ENCODE measurements at regions not wholly inside any gene's neighbourhood (a gene's known extent, or its start where the extent isn't known, plus 50 kb on each side); places are given as distances from the start of the nearest gene placed in this dataset.
"Not testable (repeated sequence)": the region's sequence is repeated elsewhere in the genome, so short reads cannot be mapped to it uniquely, and the experiment has no call there.

DNA sequence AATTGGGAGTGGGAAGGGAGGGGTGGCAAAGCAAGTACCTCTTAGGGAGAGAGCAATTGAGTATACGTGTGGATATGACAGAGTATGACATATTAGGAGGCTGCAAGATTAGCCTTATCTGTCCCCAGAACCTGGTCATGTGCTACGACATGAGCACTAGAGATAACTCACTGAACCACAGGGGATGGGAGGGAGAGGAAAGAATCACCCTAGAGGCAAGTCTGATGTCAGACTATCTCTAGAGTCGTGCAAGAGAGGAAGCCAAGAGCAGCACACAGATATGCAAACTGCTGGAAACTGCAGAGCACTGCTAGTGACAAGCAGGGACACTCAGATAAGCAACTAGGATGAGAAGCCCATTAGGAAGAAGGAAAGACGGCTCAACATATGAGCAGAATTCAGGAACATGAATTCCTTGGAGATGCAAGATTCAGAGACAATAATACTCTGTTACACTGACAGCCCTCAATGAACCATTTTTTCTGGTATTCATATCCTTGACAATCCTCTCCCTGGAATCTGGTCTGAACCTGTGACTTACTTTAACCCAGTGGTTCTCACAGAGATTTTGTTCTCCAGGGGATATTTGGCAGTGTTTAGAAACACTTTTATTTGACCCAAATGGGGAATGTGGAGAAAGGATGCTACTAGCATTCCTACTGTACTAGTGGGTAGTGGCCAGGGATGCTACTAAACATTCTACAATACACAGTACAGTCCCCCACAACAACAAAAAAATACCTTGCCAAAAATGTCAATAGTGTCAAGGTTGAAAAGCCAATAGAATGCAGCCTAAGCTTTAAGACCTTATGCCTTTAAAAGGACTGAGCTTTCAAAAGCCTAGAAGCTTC is 84.0 kb upstream of the BMP2K start:
- DNase-seq (ENCODE audit: low read depth), result no peak

DNA sequence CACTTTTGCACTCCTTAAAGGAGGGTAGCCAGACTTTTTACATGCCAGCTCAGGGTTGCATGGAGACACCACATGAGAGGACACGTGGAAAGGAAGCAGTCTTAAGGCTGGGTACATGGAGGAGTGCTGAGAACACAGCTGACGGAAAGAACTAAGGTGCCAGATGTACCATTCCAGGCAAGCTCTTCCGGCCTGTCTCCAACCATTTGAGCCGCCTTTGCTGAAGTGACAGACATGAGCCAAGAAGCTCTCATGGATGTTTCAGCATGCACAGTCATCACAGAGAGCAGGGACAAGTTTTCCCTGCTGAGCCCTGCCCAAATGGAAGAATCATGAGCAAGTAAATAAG is 83.4 kb upstream of the BMP2K start:
- no peak for DNase-seq (ENCODE audit: low read depth)

DNA sequence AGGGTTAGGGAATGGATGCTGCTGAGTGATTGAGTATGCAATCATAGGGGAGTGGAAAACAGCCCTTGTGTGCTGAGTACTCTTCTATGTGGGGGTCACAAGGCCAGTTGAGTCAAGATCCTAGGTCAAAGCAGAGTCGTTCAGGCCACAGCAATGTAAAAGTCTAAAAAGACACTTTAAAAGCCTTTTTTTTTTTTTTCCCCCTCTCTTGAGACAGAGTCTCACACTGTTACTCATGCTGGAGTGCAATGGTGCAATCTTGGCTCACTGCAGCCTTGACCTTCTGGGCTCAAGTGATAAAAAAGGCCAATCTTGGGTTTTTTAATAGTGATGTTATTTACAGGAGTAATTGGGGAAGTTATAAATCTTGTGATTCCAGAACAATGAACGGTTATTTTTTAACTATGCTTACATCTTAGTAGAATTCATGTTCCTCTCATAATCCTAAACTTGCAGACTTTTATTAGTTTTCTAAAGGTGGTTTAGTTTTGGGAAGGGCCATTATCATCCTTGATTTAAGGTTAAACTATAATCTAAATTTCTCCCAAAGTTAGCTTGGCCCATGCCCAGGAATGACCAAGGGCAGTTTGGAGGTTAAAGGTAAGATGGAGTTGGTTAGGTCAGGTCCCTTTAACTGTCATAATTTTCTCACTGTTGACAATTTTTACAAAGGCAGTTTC is 82.2 kb upstream of the BMP2K start:
- no peak for DNase-seq (ENCODE audit: low read depth)

DNA sequence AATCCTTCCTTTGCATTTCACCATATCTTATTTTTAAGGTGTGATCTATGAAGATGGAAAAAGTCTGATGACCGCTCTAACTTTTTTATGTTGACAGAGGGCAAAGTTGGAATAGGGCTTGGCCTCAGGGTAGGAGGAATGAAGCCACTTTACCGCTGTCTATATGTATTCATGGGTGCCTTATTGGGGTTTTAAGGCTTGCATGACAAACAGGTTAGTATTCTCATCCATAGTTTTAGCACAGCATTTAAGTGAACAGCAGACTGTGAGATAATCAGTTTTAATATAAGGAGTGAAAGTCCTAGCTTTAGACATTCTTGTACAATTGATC is 81.7 kb upstream of the BMP2K start:
- DNase-seq (ENCODE audit: low read depth), result no peak

DNA sequence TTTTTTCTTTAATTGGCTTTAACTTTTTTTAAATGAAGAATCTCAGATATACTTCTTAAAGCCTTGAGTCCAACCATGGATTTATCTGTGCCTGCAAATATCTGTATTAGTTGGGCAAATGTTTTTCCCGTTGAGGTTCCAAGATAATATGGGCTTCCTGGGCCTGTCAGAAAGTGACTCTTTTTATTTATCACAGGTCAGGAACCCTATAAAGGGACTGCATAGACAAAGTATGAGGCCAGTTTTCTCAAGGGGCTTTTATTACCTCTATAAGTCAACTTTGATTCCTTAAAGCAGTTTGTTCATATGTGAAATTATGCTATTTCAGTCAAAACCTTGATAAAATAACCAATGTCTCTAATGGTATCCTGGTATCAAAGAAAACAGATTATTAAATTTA is 80.2 kb upstream of the BMP2K start:
- no peak for DNase-seq (ENCODE audit: low read depth)

DNA sequence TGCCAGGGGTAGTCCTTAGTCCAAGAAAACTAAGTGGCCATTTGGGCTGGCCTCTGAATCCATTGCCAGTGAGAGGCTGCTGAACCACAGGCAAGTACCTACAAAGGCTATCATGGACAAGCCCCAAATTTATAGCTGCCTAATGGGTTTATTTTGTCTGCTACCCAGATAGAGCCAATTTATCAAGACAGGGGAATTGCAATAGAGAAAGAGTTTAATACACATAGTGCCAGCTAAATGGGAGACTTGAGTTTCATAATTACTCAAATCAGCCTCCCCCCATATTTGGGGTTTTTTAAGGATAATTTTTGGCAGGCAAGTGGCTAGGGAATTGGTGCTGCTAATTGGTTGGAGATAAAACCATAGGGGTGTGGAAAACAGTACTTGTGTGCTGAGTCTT is 73.1 kb upstream of the BMP2K start:
- DNase-seq (ENCODE audit: low read depth), result no peak

DNA sequence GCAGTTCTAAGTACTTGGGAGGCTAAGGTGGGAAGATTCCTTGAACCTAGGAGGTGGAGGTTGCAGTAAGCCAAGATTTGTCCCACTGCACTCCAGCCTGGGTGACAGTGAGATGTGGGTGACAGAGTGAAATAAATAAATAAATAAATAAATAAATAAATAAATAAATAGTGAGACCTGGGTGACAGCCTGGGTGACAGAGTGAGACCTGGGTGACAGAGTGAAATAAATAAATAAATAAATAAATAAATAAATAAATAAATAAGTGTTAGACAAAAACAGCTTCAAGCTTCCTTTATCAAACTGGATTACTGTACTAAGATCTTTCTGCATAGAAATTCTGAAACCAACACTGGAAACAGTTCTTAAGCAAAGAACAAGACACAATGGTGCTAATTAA is 71.8 kb upstream of the BMP2K start:
- DNase-seq (ENCODE audit: low read depth), result no peak

DNA sequence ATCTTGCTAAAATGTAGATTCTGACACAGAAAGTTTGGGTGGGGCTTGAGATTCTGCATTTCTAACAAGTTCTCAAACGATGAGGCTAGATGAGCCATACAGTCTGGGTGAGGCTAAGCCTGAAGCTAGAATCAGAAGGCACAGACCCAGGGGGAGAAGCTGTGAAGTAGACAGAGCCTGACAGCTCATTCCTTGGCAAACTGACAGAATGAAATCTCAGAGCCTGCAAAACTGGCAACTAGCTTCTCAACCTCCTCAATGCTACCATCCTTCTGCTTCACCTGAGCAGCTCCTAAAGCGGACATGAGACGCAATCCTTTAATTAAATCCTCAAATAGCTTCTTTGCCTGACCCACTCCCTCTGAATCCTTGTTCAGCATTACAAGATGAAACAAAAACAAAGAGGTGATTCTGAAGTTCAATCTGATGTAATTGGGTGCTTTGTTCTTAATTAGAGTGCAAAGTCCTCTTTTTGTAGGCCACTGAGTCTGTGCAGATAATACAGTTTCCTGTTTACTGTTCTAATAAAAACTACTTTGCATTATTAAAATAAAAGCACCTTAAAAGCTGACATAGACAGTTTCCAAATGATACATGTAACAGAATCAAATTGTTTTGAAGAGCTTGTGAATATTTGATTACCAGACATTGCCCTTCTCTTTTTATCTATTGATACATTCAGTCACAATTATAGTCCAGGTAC is 71.0 kb upstream of the BMP2K start:
- no peak for DNase-seq (ENCODE audit: low read depth)

DNA sequence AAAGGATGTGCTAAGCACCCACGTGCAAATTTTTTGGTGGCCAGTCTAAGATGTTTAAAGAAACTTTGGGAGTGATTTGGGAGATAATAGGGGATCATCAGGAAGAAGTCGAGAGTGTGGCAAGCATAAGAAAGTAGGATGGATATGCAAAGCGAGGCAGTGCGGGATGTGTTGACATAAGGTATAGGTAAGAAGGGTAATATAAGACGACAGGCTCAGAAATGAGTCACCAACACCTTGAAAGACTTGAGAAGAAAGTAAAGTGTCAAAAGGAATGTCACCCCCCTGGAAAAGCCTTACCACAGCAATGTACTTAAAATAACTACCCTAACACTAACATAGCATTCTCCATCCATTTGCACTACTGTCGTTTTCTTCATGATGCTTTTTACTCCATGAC is 69.8 kb upstream of the BMP2K start:
- DNase-seq (ENCODE audit: low read depth), result no peak

DNA sequence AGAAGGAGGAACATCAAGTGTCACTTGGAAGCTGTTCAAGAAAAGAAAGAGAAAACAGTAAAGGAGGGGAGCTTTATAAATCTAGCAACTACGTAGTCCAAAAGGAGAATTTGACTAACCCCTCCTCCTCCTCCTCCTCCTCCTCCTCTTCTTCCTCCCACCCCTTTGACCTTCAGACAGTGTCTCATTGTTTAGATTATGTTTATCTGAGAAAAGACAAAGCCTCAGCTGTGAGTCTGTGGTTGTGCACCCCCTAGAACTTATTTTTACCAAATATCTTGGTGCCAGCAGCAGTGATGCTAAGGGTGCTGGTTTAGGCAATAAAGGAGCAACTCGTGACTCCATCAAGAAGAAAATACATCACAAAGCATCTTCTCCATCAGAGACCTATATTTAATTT is 68.9 kb upstream of the BMP2K start:
- DNase-seq (ENCODE audit: low read depth), result no peak

DNA sequence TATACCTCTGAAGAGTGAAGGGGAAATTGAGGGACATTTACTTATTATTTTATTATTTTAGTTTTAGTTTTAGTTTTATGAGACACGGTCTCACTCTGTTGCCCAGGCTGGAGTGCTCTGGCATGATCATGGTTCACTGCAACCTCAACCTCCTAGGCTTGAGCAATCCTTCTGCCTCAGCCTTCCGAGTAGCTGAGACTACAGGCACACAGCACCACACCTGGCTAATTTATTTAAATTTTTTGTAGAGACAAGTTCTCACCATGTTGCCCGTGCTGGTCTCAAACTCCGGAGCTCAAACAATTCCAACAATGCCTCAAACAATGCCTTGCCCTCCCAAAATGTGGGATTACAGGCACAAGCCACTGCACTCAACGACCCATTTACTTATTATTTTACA is 68.4 kb upstream of the BMP2K start:
- no peak for DNase-seq (ENCODE audit: low read depth)

DNA sequence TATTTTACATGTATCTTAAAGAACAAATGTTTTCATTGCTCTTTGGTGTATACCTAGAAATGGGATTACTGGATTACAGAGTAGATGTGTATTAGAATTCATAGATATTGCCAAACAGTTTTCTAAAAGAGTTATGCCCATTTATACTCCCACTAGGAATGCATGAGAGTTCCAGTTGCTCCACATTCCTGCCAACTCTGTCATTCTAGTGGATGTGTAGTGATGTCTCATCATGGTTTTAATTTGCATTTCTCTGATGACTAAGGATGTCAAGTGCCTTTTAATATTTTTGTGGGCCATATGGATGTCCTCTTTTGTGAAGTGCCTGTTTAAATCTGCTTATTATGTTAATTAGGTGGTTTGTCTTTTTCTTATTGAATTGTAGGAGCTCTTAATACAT is 65.6 kb upstream of the BMP2K start:
- DNase-seq (ENCODE audit: low read depth), result no peak

DNA sequence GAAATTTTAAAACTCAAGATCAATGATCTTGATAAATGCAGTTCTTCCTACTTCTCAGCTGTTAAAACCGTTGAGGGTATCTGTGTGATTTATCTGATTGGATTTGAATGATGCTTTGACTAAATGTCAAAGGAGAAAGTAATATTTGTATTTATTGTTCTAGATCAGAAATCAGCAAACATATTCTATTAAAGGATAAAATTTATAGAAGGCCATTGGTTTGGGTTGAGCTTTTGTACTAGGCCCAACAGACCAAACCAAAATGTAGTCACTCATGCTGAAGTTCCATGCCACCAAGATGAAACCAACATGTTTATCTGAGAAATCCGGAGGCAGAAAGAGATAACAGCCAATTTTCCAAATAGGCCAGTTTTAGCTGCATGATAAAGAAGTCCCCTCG is 64.5 kb upstream of the BMP2K start:
- DNase-seq (ENCODE audit: low read depth), result no peak

DNA sequence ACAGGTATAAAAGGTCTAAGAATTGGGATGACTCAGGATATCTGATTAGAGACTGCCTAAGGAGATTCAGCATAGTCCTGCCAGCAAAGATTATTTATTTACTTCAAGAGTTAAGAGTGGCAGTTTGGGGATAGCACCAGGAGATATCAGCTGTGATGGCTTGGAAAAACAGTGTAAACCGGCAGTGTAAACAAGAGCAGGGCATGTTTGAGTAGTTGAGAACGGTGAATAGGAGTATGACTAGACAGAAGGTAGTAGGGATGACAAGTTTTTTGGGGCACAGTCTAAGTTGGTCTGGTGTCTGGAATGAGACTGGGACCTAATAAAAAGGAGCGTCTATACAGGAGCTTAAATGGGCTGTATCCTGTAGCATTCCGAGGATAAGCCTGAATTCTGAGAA is 61.6 kb upstream of the BMP2K start:
- DNase-seq (ENCODE audit: low read depth), result not testable (repeated sequence)

DNA sequence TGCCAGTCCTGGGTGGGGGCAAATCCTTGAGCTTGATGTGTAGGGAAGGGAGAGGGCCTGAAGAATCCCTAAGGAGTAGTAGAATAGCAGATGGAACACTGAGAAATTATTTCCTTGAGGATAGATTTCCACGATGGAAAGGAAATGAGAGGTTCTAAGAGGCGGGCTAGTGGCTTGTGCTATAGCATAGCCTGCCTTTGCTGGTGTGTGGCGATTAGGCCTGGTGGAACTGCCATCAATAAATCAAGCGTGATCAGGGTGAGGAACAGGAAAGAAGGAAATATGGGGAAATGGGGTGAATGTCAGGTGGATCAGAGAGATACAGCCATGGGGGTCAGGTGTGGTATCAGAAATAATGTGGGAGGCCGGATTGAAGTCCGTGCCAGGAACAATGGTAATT is 60.8 kb upstream of the BMP2K start:
- DNase-seq (ENCODE audit: low read depth), result not testable (repeated sequence)

DNA sequence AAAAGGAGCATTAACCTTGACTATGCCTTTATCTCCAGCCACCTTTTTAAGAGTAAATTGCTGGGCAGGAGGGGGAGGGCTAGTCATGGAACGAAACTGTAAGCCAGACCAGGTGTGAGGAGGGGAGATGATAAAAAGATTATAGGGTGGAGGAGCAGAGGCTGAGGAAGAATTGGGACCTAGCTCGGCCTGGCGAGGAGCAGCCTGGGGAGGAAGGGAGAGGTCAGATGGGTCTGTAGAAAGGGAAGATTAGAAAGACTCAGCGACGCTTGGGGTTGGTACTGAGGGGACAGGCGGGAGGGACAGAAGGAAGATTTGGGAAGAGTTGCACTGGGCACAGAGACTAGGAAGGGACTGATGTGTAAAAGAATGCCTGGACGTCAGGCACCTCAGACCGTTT is 58.4 kb upstream of the BMP2K start:
- not testable (repeated sequence) for DNase-seq (ENCODE audit: low read depth)

DNA sequence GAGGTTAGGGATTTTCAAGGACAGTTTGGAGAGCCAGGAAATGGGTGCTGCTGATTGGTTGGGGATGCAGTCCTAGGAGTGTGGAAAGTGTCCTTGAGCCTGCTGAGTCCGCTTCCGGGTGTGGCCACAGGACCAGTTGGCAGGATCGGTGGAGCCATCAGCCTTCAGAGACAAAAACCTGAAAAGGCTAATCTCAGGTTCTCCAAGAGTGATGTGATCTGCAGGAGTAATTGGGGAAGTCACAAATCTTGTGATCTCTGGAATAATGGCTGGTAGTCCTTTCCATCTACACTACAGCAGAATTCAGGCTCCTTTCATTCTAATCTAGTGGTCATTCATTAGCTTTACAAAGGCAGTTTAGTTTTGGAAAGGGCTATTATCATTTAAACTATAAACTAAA is 55.9 kb upstream of the BMP2K start:
- DNase-seq (ENCODE audit: low read depth), result no peak

DNA sequence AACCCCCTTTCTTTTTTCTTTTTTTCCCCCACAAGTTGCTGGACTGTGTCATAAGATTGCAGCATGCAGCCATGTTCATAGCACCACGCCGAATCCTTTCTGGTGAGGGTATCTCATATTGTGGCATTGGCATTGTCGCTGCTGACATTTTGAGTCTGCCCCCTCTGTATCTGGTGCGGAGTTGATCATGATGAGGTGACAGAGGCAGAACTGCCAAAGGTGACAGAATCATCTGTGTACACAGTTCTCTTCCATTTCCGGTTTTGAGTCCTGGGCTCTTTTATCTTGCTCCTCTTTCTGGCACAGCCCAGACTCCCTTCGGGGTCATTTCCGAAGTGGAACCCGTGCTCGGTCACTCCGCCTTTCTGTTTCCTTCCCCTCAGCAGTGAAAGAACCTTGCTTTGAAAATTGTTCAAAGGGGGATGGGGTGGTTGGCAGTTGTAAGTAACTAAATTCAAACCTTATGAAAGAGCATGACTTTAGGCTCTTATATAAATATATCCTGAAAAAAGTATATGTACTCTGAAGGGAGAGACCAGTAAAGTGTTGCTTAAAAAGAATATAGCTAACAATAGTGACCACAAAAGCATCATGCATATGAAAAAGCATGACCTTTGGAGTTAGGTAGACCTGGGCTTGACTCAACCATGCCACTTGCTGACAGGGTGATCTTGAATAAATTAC is 55.0 kb upstream of the BMP2K start:
- no peak for DNase-seq (ENCODE audit: low read depth)

DNA sequence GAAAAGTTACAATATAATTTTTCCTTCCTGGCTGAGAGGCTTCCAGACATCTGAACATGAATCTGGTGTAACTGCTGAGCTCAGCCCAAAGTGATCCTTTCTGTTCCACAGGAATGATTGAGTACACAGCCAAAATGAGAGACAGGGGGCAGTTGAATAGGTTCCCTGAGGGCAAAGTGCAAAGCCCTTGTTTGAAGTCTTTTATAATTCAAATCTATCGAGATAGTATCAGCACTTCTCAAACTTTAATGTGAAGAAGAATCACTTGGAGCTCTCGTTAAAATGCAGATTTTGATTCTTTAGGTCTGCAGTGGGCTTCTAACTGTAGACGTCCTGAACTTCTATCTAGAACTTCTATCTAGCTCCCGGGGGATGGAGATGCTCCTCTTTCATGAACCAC is 54.4 kb upstream of the BMP2K start:
- DNase-seq (ENCODE audit: low read depth), result no peak

DNA sequence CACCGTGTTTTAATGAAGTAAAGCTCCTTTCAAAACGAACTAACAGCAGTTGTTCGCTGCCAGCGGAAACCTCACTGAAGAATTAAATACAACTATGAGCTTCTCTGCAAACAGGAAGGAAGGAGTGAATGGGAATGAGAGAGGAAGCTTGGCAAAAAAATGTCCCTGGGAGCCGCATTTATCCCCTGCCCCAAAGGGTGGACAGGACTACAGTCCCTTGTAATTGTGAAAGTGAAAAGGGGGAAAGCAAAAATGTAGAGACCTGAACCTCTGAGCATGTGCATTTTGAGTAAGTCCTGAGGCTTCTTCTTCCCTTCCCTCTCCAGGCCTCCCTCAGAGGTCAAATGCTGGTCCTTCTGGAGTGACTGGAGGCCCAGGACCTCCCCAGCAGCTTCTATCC is 53.8 kb upstream of the BMP2K start:
- no peak for DNase-seq (ENCODE audit: low read depth)

DNA sequence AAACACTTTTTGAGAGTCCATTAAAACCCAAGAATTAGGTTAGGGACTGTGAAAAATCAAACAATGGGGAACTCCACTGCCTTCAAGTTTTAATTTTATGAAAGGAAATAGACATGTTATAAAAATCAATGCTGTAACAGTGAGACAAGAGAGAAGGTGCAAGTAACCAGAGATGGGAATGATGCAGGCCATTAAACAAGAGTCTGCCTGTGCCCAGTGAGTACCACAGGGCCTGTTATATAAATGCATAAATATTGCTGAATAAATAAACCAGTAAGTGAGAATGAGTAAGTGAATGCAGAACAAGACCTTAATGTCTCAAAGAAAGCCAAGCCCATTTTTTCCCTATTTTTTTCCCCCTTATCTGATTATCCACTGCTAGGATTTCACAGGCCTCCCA is 53.3 kb upstream of the BMP2K start:
- DNase-seq (ENCODE audit: low read depth), result no peak
